ENCODE measurements at regions not wholly inside any gene's neighbourhood (a gene's known extent, or its start where the extent isn't known, plus 50 kb on each side); places are given as distances from the start of the nearest gene placed in this dataset.
A peak's percentile ranks its signal among the peaks of the same experiment; 100 is the strongest.

DNA sequence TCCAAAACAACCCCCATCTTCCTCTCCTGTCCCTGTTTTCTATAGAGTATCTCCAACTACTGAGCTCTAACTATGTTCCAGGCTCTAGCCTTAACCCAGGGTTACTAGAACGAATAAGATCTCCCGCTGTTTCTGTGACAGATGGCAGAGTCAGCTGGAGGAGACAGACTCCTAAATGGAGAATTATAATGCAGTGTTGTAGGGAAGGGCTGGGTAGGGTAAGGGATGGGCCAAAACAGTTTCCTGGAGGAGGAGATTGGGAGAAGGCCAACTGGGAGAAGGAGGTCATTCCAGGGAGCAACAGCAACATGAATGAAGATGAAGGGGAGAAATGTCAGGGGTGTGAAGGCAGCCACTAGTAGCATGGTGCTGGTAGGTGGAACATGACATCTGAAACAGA, 73.4 kb upstream of the ANO4 start:
- TF ChIP-seq, protein P1, sequence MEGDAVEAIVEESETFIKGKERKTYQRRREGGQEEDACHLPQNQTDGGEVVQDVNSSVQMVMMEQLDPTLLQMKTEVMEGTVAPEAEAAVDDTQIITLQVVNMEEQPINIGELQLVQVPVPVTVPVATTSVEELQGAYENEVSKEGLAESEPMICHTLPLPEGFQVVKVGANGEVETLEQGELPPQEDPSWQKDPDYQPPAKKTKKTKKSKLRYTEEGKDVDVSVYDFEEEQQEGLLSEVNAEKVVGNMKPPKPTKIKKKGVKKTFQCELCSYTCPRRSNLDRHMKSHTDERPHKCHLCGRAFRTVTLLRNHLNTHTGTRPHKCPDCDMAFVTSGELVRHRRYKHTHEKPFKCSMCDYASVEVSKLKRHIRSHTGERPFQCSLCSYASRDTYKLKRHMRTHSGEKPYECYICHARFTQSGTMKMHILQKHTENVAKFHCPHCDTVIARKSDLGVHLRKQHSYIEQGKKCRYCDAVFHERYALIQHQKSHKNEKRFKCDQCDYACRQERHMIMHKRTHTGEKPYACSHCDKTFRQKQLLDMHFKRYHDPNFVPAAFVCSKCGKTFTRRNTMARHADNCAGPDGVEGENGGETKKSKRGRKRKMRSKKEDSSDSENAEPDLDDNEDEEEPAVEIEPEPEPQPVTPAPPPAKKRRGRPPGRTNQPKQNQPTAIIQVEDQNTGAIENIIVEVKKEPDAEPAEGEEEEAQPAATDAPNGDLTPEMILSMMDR (IDR thresholded peaks at IDR 0.05; ENCODE audit: low read depth, low read length) = no peak
- Histone ChIP-seq H3K27me3 (peaks cover 17% of the 10 kb centered on the region), H3K4me3 (ENCODE audit: low read depth, low read length) (no peak overlapping the region), H3K4me1 (peaks cover 5% of the 10 kb centered on the region; the same call in 1 of the 2 replicates), H3K9me3 (no peaks in the 10 kb centered on the region), H3K36me3 (no peaks in the 10 kb centered on the region)
- DNase-seq = no peak

DNA sequence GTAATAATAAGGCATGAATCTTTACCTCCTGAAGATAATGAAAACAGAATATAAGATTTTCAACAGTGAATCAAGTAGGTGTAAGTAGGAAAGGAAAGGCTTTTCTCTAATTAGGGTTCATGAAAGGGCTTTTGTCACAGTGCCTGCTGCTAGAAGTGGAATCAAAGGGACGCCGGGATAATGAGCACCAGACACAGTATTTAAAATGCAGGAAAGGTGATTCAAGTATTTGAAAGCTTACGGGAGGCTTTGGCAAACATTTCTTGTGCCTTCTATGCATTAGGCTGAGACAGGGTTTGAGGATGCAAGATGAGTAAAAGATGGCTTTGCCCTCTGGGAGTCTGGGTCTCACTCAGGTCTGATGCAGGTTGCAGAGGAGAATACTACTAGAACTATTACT, 70.5 kb upstream of the ANO4 start:
- Histone ChIP-seq H3K36me3 (no peaks in the 10 kb centered on the region), H3K4me1 (no peaks in the 10 kb centered on the region), H3K4me3 (ENCODE audit: low read depth, low read length) (no peak overlapping the region), H3K9me3 (no peaks in the 10 kb centered on the region), H3K27me3 (no peaks in the 10 kb centered on the region)
- TF ChIP-seq, protein P1 (IDR thresholded peaks at IDR 0.05; ENCODE audit: low read depth, low read length) = no peak
- no peak for DNase-seq

DNA sequence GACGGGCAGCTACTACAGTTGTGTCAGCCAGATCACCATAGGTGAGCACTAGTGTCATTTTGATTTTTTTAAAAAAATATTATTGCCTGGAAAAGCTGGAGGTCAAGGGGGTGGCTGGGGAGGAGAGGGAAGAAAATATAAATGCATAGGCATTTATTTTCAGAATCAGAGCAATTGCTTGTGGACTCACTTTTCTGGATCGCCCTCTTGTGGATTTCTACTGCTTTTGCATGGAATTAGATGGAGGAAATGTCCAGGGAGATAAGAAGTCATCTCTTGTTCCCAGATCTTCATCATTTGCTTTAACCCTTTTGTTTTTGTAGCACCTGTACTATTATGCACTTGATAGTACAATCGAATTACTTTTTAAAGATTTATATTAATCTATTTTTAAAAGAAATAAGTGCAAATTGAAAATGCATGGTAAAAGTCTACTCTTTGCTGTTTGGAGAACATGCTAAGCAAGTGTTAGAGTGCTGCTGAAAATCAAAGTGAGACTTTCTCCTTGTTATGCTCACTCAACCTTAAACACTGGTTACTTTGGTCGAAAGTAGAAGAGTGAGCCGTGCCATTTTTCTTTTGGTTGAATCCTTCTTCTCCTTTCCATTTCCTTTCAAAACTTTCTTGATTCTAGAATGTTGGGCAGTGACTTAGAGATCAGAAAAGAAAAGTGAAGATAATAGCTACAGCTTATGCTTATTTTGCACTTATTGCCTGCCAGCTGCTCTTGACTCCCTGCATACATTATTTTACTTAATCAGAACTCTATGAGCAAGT, 60.6 kb upstream of the ANO4 start:
- no peak overlapping the region for H3K4me3 ChIP-seq (ENCODE audit: low read depth, low read length)
- no peaks in the 10 kb centered on the region for H3K36me3 ChIP-seq
- no peaks in the 10 kb centered on the region for H3K9me3 ChIP-seq
- TF ChIP-seq, protein P1 (IDR thresholded peaks at IDR 0.05; ENCODE audit: low read depth, low read length) = peak; percentile 76
- no peak for DNase-seq
- H3K27me3 ChIP-seq = peaks cover 3% of the 10 kb centered on the region; the same call in 1 of the 2 replicates
- H3K4me1 ChIP-seq = 0 out of 2 replicates have a peak, but pooled peaks cover 2% of the 10 kb centered on the region

DNA sequence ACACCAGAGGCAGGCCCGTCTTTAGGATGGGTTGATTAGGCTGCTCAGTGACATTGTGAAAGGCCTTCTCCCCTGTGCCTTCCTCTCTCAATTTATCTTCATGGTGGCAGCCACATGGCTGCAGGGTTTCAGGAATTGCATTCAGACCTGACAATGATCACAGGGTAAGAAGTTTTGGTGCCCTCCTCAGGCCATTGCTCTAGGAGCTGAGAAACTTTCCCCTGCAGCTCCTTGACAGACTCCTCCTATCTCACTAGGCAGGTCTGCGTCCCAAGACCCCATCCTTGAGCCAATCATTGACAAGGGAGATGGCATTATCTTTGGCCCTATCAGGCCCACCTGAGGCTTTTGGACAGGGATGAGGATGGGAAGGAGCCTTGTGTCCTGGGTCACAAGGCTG, 57.4 kb upstream of the ANO4 start:
- H3K4me3 ChIP-seq (ENCODE audit: low read depth, low read length) = no peak overlapping the region
- 0 out of 2 replicates have a peak, but pooled peaks cover 2% of the 10 kb centered on the region for H3K4me1 ChIP-seq
- no peaks in the 10 kb centered on the region for H3K36me3 ChIP-seq
- no peaks in the 10 kb centered on the region for H3K9me3 ChIP-seq
- H3K27me3 ChIP-seq = peaks cover 3% of the 10 kb centered on the region; the same call in 1 of the 2 replicates
- TF ChIP-seq, protein P1 (IDR thresholded peaks at IDR 0.05; ENCODE audit: low read depth, low read length) = no peak
- DNase-seq = no peak

DNA sequence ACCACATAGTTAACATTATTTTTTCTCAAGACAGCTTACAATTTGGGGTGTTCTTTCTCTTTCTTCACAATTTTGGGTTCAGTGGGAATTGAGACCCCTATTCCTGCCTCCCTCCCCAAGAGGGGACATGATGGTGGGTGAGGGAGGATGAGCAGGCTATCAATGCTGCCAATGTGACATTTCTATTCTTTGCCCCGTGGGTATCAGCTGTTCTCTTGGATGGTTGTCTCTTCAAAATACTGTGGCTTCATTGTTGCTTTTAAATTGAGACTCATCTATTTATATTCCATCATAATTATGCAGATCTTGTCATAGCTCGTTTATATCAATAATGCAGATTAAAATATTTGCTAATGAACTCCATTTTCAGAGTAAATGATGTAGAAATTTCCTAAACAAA, 56.5 kb upstream of the ANO4 start:
- TF ChIP-seq, protein P1 (IDR thresholded peaks at IDR 0.05; ENCODE audit: low read depth, low read length) = no peak

DNA sequence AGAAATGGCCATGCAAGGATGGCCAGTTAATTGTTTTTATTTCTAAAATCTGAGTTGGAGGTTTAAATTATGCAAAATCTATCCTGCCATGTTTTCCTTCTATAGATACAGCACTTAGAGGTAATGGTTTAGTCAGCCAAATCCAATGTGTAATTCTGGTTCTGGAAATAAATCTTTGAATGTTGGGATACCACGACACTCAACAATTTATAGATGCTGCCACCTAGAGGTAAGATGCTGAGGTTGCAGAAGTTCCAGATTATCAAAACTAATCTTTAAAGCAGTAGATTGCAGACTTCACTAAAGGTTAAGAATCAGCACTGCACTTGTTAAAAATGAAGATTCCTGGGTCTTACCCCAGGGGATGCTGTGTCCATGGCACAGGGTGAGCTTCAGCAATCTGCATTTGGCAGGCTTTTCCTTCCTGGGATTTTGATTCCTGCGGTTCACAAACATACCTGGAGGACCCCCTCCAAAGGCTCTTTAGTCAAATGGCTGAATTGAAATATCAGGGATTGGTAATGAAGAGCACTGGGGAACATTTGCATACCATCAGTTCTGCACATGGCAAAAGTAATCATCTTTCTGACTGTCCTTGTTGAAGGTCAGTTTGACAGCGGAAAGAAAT, 53.4 kb upstream of the ANO4 start:
- no peak for DNase-seq
- Histone ChIP-seq H3K27me3 (no peaks in the 10 kb centered on the region), H3K9me3 (no peaks in the 10 kb centered on the region), H3K36me3 (no peaks in the 10 kb centered on the region), H3K4me3 (ENCODE audit: low read depth, low read length) (no peak overlapping the region), H3K4me1 (no peaks in the 10 kb centered on the region)
- TF ChIP-seq, protein P1 (IDR thresholded peaks at IDR 0.05; ENCODE audit: low read depth, low read length) = peak; percentile 70

More for the DNA sequence above, 56.5 kb upstream of the ANO4 start:
- Histone ChIP-seq H3K9me3 (no peaks in the 10 kb centered on the region), H3K4me1 (0 out of 2 replicates have a peak, but pooled peaks cover 2% of the 10 kb centered on the region), H3K27me3 (peaks cover 3% of the 10 kb centered on the region; the same call in 1 of the 2 replicates), H3K4me3 (ENCODE audit: low read depth, low read length) (no peak overlapping the region), H3K36me3 (no peaks in the 10 kb centered on the region)
- no peak for DNase-seq

Measured in BE2C (cell line).